ENCODE measurements at regions not wholly inside any gene's neighbourhood (a gene's known extent, or its start where the extent isn't known, plus 50 kb on each side); places are given as distances from the start of the nearest gene placed in this dataset.

DNA sequence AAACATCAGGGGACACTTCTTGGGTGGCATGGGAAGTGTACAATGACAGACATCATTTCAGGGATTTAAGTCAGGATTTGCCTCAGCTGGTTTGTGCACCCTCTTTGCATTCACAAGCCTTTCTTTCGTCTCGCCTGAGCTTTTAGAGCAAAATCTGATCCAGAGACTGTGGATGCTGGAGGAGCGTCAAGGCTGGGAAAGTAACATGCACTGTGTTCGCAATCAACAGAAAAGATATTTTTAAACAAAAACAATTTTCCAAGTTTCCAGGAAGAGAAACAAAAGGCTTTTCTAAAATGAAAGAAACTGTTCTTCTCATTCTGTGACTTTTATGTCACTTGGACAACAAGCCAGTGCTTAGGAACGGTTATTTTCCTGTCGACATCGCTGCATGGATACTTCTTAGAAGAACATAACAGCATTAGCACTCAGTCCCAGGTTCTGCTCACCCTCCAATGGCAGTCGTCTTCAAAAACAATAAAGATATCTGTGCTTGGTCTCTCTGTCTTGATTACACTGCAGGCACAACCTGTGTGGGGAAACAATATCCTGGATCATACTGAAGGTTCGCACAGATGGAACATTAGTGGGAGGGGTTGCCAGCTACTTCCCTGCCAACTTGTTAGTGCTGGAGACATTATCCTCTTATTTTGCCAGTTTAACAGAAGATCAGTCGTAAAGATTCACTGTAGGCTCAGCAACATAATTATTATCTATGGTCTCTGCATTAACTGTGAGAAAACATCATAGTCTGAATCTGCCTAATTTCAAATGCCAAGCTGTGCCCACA is 403.3 kb upstream of the ATP2B1 start:
- no peaks in the 10 kb centered on the region for H3K4me1 ChIP-seq (ENCODE audit: insufficient read depth, low read length)
- H2AFZ ChIP-seq (ENCODE audit: low read depth, low read length), result no peak overlapping the region
- H3K27me3 ChIP-seq (ENCODE audit: insufficient read depth, low read length), result no peaks in the 10 kb centered on the region
- H3K9me3 ChIP-seq (ENCODE audit: low read length), result no peaks in the 10 kb centered on the region
- H3K4me3 ChIP-seq (ENCODE audit: low read length), result no peak overlapping the region
- no peaks in the 10 kb centered on the region for H3K36me3 ChIP-seq (ENCODE audit: insufficient read depth, low read length)

DNA sequence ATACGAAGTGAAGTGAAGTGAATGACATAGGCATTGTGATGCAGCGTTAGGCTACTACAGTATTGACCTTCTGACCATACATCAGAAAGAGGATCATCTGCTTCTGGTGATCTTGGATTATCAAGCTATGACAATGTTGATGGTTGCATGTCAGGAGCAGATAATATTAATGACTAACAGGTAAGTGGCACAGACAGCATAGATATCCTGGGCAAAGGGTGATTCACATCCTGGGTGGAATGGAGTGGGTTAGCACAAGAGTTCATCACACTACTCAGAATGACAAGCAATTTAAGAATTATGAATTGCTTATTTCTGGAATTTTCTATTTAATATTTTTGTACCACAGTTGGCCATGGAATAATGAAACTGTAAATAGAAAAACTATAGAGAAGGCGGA is 397.9 kb upstream of the ATP2B1 start:
- H3K27me3 ChIP-seq (ENCODE audit: insufficient read depth, low read length), result no peaks in the 10 kb centered on the region
- H3K4me3 ChIP-seq (ENCODE audit: low read length), result no peak overlapping the region
- peaks cover 2% of the 10 kb centered on the region for H3K4me1 ChIP-seq (ENCODE audit: insufficient read depth, low read length)

DNA sequence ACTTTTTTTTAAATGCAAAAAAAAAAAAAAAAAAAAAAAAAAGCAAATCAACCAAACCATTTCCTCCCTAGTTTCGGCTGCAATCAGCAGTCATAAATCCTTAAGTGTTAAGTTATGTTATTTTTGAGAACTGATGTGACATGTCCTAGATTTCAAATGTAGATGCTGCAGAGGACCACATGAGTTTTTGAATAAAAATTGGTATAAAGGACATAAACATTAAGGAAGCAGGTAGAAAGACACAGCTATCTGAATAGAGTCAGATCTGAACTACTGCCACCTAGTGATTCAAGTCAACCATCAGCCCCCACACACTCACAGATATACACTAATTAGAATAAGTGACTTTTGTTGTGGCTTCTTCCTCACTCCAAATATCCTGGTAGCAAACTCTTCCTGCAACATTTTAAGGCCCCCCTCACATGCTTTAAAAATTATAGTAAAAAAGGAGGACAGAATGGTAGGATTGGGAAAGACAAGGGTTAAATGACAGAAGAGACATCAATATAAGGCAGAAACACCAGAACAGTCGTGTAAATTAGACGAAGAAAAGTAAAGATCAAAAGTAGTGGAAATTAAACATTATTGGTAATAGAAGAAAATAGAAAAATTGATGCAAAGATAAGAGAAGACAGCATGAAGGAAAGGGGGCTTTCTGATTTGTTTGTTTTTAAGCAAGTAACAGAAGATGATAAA is 394.5 kb upstream of the ATP2B1 start:
- no peaks in the 10 kb centered on the region for H3K27me3 ChIP-seq (ENCODE audit: insufficient read depth, low read length)
- H2AFZ ChIP-seq (ENCODE audit: low read depth, low read length), result no peak overlapping the region
- H3K36me3 ChIP-seq (ENCODE audit: insufficient read depth, low read length), result no peaks in the 10 kb centered on the region
- peaks cover 6% of the 10 kb centered on the region for H3K4me1 ChIP-seq (ENCODE audit: insufficient read depth, low read length)
- no peak overlapping the region for H3K4me3 ChIP-seq (ENCODE audit: low read length)
- no peaks in the 10 kb centered on the region for H3K9me3 ChIP-seq (ENCODE audit: low read length)

More for the DNA sequence above, 397.9 kb upstream of the ATP2B1 start:
- H2AFZ ChIP-seq (ENCODE audit: low read depth, low read length), result no peak overlapping the region
- H3K9me3 ChIP-seq (ENCODE audit: low read length), result no peaks in the 10 kb centered on the region
- H3K36me3 ChIP-seq (ENCODE audit: insufficient read depth, low read length), result no peaks in the 10 kb centered on the region

DNA sequence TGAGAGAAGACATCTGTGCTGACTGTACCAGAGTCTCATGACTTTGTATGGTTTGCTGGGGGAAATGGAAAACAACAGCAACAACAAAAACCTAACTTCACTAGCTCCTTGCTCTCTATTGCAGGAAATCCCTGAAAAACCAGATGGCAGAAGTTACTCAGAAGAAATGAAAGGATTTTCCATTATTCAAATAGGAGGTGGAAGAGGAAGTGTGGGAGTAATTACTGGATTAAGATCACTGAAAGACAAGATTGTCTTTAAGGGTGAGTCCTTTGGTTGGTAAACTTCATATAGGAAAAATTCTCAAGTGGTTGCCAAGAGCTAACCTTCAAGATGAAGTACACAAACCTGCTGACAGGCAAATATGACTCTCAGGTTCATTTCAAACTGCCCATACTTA is 391.9 kb upstream of the ATP2B1 start:
- Histone ChIP-seq H2AFZ (ENCODE audit: low read depth, low read length) (no peak overlapping the region), H3K9me3 (ENCODE audit: low read length) (no peaks in the 10 kb centered on the region), H3K36me3 (ENCODE audit: insufficient read depth, low read length) (no peaks in the 10 kb centered on the region), H3K4me1 (ENCODE audit: insufficient read depth, low read length) (peaks cover 9% of the 10 kb centered on the region), H3K4me3 (ENCODE audit: low read length) (no peak overlapping the region), H3K27me3 (ENCODE audit: insufficient read depth, low read length) (no peaks in the 10 kb centered on the region)

DNA sequence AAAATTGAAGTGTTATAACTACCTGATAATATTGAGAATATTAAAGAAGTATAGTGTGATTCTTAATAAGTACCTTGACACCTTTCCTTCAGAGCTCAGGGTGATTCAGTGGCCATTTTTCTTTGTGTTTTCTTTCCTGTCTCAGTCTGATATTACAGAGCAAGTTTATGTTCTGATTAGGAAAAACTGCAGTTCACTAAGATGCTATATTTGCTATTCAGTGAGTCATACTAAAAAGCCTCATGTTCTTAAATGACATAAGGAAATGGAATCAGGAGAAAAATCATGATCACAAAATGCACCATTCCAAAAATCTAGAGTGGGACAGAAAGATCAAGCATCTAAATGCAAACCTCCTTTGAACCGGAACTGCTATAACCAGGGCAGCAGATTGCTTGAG is 390.6 kb upstream of the ATP2B1 start:
- Histone ChIP-seq H3K9me3 (ENCODE audit: low read length) (no peaks in the 10 kb centered on the region), H3K4me1 (ENCODE audit: insufficient read depth, low read length) (peaks cover 9% of the 10 kb centered on the region), H3K27me3 (ENCODE audit: insufficient read depth, low read length) (no peaks in the 10 kb centered on the region), H2AFZ (ENCODE audit: low read depth, low read length) (no peak overlapping the region), H3K36me3 (ENCODE audit: insufficient read depth, low read length) (no peaks in the 10 kb centered on the region), H3K4me3 (ENCODE audit: low read length) (no peak overlapping the region)

DNA sequence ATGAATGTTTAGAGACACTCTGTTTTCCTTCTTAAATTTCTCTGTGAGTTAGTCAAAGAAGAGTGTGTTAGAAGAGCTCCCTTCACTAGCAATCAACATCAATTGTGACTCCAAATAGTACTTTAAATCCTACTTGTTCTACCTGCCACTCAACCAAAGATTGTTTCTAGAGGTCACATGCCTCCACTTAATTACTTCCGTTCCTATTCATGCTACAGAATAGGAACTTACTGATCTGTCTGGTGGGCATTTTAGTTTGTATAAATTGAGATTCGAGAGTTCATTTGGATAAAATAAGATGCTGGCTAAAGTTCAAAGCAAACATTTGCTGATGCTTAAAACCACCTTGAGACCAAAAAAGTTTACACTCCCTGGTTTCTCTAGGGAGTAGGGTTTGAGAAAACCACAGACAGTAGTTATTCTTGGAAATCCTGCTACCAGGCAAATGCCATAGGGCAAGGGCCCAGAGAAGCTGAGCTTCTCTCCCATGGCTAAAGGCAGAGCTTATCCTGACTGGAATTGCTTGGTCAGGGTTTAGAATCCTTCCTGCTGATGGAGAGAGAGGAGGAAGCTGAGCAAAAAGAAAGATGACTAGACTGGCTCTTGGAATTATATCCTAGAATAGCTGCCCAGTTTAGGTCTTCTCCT is 389.6 kb upstream of the ATP2B1 start:
- H3K9me3 ChIP-seq (ENCODE audit: low read length), result no peaks in the 10 kb centered on the region
- H3K36me3 ChIP-seq (ENCODE audit: insufficient read depth, low read length), result no peaks in the 10 kb centered on the region
- H3K27me3 ChIP-seq (ENCODE audit: insufficient read depth, low read length), result no peaks in the 10 kb centered on the region
- no peak overlapping the region for H3K4me3 ChIP-seq (ENCODE audit: low read length)
- H2AFZ ChIP-seq (ENCODE audit: low read depth, low read length), result no peak overlapping the region
- H3K4me1 ChIP-seq (ENCODE audit: insufficient read depth, low read length), result peaks cover 9% of the 10 kb centered on the region

DNA sequence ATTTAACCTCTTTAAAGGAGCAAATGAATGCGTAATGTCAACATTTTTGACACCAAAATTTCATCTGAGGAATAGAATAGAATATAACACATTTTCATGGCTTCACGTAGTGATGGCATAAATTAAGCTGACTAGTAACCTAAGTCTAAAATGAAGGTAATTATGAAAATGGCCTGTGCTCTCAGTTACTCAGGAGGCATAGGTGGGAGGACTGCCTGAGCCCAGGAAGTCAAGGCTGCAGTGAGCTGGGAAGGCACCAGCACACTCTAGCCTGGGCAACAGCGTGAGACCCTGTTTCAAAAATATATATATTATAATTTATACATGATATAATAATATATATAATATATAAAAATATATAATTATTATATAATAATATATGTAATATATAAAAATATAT is 383.2 kb upstream of the ATP2B1 start:
- Histone ChIP-seq H3K36me3 (ENCODE audit: insufficient read depth, low read length) (no peaks in the 10 kb centered on the region), H3K27me3 (ENCODE audit: insufficient read depth, low read length) (no peaks in the 10 kb centered on the region), H3K4me3 (ENCODE audit: low read length) (no peak overlapping the region), H3K9me3 (ENCODE audit: low read length) (no peaks in the 10 kb centered on the region), H3K4me1 (ENCODE audit: insufficient read depth, low read length) (peaks cover 10% of the 10 kb centered on the region), H2AFZ (ENCODE audit: low read depth, low read length) (no peak overlapping the region)

DNA sequence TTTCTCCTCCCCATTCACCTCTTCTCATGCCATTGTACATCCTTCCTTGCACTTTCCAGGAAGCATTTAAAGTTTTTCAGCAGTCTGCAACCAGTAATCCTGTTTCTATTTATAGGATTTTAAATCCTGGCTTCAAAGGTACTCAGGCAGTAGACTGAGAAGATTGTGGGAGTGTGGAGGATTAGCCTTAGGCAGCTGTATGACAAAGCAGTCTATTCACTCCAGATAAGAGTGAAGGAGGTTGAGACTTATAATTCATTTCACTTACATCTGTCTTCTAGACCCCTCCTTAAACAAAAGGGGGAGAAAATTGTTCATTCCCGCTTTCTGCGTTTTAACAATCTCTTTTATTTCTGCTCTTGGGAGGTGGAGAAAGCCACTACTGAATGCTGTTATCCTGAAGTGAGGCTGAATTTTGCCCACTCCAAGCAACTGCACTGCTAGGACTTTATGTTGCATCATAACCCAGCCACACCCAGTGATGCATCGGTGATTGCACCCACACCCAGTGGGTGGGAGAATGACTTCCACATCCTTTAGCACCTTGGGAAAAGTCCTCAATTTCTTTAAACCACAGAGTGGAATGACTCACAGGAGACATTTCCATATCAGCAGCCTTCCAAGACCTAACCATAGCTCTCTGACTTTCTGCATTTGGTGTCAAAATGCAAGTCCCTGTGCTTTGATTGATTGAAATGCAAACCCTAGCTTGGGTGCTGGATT is 382.5 kb upstream of the ATP2B1 start:
- H3K27me3 ChIP-seq (ENCODE audit: insufficient read depth, low read length), result no peaks in the 10 kb centered on the region
- H3K4me1 ChIP-seq (ENCODE audit: insufficient read depth, low read length), result peaks cover 18% of the 10 kb centered on the region
- H2AFZ ChIP-seq (ENCODE audit: low read depth, low read length), result no peak overlapping the region
- H3K36me3 ChIP-seq (ENCODE audit: insufficient read depth, low read length), result no peaks in the 10 kb centered on the region
- H3K9me3 ChIP-seq (ENCODE audit: low read length), result no peaks in the 10 kb centered on the region
- no peak overlapping the region for H3K4me3 ChIP-seq (ENCODE audit: low read length)

DNA sequence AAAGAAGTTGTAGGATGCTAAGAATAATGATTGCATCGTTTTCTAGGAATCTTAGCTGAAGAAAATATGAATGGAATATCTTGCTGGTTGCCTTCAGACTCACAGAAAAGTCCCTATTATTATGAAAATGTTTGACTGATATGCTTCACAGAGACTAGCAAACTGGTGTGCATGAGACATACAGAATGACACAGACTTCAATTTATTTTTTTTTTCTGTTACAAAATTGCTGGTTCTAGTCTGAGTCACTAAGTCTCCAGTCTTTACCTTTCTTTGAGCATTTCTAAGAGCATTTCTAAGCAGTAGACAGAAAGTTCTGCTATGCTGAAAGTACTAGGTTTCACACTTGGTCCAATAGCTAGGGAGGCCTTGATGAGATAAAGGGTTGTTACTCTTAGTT is 377.6 kb upstream of the ATP2B1 start:
- H3K27me3 ChIP-seq (ENCODE audit: insufficient read depth, low read length), result no peaks in the 10 kb centered on the region
- no peaks in the 10 kb centered on the region for H3K9me3 ChIP-seq (ENCODE audit: low read length)
- H2AFZ ChIP-seq (ENCODE audit: low read depth, low read length), result no peak overlapping the region
- peaks cover 26% of the 10 kb centered on the region for H3K4me1 ChIP-seq (ENCODE audit: insufficient read depth, low read length)
- no peak overlapping the region for H3K4me3 ChIP-seq (ENCODE audit: low read length)
- no peaks in the 10 kb centered on the region for H3K36me3 ChIP-seq (ENCODE audit: insufficient read depth, low read length)

DNA sequence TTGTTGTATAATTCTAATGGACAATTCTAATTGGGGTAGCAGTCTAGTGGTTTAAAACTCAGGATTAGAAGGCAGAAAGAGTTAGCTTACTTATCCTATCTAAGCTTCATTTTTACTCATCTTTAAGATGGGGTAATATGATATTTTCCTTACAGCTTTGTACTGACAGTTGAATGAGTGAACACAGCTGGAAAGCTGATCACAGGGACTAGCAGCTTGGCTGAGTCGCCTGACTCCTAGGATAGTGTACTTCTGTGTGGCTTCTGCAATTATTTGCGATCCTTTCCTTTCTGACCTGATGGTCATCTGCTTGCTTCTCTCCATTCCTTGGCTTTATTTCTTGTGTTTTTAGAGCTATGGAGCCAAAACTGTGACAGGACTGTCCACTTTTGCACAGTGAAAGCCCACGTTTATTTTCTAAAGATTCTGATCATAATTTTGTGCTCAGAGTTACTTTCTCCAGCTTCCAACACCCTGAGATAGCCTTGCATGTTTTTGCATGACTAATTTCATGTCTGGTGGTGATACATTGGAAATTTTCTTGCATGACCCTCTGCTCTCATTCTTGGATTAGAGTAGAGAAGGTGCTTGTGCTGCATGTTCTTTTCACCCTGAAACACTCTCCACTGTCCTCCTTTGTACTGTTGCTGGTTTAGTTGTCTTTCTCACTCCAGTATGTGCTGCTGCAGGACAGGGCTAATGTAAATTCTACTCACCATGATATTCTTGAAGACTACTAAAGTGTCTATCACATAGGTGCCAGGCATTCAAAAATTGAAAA is 377.0 kb upstream of the ATP2B1 start:
- Histone ChIP-seq H3K4me3 (ENCODE audit: low read length) (no peak overlapping the region), H3K4me1 (ENCODE audit: insufficient read depth, low read length) (peaks cover 28% of the 10 kb centered on the region), H3K36me3 (ENCODE audit: insufficient read depth, low read length) (no peaks in the 10 kb centered on the region), H3K9me3 (ENCODE audit: low read length) (no peaks in the 10 kb centered on the region), H3K27me3 (ENCODE audit: insufficient read depth, low read length) (no peaks in the 10 kb centered on the region), H2AFZ (ENCODE audit: low read depth, low read length) (no peak overlapping the region)

DNA sequence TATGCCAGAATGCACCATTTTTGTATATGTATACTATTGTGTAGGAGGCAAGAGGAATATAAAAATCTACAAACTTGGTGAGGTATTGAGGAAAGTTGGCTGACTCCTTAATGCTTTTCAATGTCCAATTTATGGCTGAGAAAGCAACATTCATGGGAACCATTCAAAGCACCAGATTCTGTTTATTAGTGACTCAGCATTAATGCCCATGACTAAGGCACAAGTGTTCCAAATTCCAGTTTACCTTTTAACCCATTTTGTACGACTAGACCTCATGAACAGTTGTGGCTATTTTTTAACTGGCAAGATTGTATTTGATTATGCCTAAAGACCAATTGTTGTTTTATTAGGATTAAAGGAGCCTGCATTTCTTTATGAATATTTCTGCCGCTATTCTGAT is 375.4 kb upstream of the ATP2B1 start:
- H3K9me3 ChIP-seq (ENCODE audit: low read length), result no peaks in the 10 kb centered on the region

DNA sequence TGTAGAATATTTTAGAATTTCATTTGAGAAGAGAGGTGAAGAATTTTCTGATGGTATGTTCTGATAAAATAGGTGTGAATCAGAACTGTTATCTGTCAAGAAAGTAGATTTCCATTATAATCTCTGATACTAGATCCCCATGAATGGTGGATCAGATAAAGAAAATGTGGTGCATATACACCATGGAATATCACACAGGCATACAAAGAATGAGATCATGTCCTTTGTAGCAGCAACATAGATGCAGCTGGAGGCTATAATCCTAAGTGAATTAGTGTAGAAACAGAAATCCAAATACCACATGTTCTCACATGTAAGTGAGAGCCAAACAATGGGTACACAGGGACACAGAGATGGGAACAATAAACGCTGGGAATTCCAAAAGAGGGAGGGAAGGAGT is 372.0 kb upstream of the ATP2B1 start:
- Histone ChIP-seq H3K9me3 (ENCODE audit: low read length) (no peaks in the 10 kb centered on the region), H3K36me3 (ENCODE audit: insufficient read depth, low read length) (no peaks in the 10 kb centered on the region), H3K4me1 (ENCODE audit: insufficient read depth, low read length) (peaks cover 28% of the 10 kb centered on the region), H3K4me3 (ENCODE audit: low read length) (no peak overlapping the region), H2AFZ (ENCODE audit: low read depth, low read length) (no peak overlapping the region), H3K27me3 (ENCODE audit: insufficient read depth, low read length) (no peaks in the 10 kb centered on the region)

More for the DNA sequence above, 375.4 kb upstream of the ATP2B1 start:
- no peaks in the 10 kb centered on the region for H3K36me3 ChIP-seq (ENCODE audit: insufficient read depth, low read length)
- H3K4me1 ChIP-seq (ENCODE audit: insufficient read depth, low read length), result peaks cover 43% of the 10 kb centered on the region
- H2AFZ ChIP-seq (ENCODE audit: low read depth, low read length), result no peak overlapping the region
- no peak overlapping the region for H3K4me3 ChIP-seq (ENCODE audit: low read length)
- H3K27me3 ChIP-seq (ENCODE audit: insufficient read depth, low read length), result no peaks in the 10 kb centered on the region

All from neuron (in vitro differentiated cells).